ENCODE measurements at regions not wholly inside any gene's neighbourhood (a gene's known extent, or its start where the extent isn't known, plus 50 kb on each side); places are given as distances from the start of the nearest gene placed in this dataset.

DNA sequence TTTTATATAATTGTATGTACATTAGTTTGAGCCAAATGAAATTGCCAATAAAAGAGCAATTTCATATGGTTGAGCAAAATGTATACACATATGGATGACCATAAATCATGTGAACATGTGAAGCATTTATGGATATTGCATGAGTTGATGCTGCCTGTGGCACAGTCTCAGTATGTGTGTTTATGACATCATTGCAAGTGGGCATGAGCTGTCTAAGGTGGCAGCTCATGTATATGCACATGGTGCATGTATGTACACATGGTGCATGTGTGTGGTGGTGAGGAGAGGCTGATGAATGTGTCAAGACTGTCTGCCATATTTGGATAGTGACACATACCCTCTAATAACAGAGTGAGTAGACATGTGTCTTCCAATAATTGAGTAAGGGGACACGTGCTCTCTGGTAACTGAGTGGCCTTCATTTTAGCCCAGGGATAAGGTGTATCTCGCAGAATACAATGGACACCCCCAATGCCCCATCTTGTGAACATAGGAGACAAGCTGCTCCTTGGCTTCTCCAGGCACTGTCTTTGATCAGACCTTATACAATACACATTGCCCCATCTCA, 208.8 kb downstream of the DHX35 start:
- TF ChIP-seq CTCF (IDR thresholded peaks at IDR 0.05): no peak
- TF ChIP-seq POLR2AphosphoS5 (IDR thresholded peaks at IDR 0.05; ENCODE audit: insufficient read depth in 1 of 2, low read depth in 1 of 2): no peak
- no peak for TF ChIP-seq POLR2A (IDR thresholded peaks at IDR 0.05)
